Colonic mucosa (tissue), 4 donors: ENCODE measurements at regions not wholly inside any gene's neighbourhood (a gene's known extent, or its start where the extent isn't known, plus 50 kb on each side); places are given as distances from the start of the nearest gene placed in this dataset.

Experiments
- DNase-seq: peaks from one replicate; pipeline ENCODE4 v3.0.0-alpha.2; 2020
- H3K27ac ChIP-seq: fragments of 200-600 bp; one replicate; pipeline ENCODE4 v1.8.0; 2021
- H3K27me3 ChIP-seq: fragments of 200-600 bp; one replicate; pipeline ENCODE4 v1.8.0; 2021
- H3K36me3 ChIP-seq: fragments of 200-600 bp; one replicate; pipeline ENCODE4 v1.8.0; 2021
- H3K4me1 ChIP-seq: fragments of 200-600 bp; one replicate; pipeline ENCODE4 v1.8.0; 2021; ENCODE audit warnings: mild to moderate bottlenecking
- H3K4me3 ChIP-seq: fragments of 200-600 bp; one replicate; pipeline ENCODE4 v1.8.0; 2021
- H3K9ac ChIP-seq, 2 donors: one replicate each; pipeline ENCODE4 v1.7.0; 2013; ENCODE audit warnings: control low read depth in 2 of 2, low read depth in 2 of 2, low read length in 2 of 2
- H3K9me3 ChIP-seq: fragments of 200-600 bp; one replicate; pipeline ENCODE4 v1.8.0; 2021
- intact Hi-C: fragments of 100-400 bp; cut with DNase I; formaldehyde crosslinking; loops from one replicate; pipeline ENCODE4 v1.14.1; 2022
- TF ChIP-seq, protein P1 (sequence below): fragments of 200-600 bp; IDR thresholded peaks from one replicate; pipeline ENCODE4 v1.8.0; 2022; ENCODE audit warnings: antibody characterized with exemption, mild to moderate bottlenecking
- donor health status: healthy.
- donor health status: DM: no; HTN: no; CAD: no.
- donor health status: DM: no; HTN: no; CAD: no.

DNA sequence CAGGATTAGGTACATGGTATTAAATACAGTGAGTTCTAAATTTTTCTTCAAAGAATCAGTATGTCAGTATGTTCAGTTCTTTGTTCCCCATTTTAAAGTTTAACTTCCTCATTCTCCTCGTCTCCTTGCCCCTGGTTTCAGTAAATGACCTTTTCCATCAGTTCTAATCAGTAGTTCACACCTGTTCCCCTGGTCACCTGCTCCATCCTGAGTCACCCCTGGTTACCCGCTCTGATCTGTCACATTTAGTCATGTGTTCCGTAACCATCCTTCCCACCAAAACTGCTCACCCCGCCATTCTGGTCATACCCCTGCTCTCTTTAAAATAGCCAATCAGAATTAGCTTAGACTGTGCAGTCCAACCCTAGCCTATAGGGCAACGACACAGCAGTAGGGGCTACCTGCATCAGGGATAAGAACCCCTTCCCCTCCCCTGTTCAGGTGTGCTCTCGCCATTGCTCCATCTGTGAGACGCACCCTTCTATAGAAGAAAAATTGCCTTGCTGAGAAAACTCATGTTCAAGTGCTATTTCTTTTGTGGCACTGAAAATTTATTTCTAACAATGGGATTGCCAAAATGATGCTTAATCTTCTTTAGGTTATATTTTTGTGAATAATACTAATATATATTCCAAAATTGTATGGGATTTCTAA is 181.3 kb downstream of the OR13H1 start:
- H3K9me3 ChIP-seq: no peaks in the 10 kb centered on the region
- H3K4me3 ChIP-seq: no peak overlapping the region
- intact Hi-C loops: no loop called here
- H3K4me1 ChIP-seq: no peaks in the 10 kb centered on the region
- no peak overlapping the region for H3K27ac ChIP-seq
- TF ChIP-seq, protein P1, sequence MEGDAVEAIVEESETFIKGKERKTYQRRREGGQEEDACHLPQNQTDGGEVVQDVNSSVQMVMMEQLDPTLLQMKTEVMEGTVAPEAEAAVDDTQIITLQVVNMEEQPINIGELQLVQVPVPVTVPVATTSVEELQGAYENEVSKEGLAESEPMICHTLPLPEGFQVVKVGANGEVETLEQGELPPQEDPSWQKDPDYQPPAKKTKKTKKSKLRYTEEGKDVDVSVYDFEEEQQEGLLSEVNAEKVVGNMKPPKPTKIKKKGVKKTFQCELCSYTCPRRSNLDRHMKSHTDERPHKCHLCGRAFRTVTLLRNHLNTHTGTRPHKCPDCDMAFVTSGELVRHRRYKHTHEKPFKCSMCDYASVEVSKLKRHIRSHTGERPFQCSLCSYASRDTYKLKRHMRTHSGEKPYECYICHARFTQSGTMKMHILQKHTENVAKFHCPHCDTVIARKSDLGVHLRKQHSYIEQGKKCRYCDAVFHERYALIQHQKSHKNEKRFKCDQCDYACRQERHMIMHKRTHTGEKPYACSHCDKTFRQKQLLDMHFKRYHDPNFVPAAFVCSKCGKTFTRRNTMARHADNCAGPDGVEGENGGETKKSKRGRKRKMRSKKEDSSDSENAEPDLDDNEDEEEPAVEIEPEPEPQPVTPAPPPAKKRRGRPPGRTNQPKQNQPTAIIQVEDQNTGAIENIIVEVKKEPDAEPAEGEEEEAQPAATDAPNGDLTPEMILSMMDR: no peak
- no peak overlapping the region for H3K9ac ChIP-seq
- H3K36me3 ChIP-seq: no peaks in the 10 kb centered on the region
- DNase-seq: no peak
- peaks cover 5% of the 10 kb centered on the region for H3K27me3 ChIP-seq

DNA sequence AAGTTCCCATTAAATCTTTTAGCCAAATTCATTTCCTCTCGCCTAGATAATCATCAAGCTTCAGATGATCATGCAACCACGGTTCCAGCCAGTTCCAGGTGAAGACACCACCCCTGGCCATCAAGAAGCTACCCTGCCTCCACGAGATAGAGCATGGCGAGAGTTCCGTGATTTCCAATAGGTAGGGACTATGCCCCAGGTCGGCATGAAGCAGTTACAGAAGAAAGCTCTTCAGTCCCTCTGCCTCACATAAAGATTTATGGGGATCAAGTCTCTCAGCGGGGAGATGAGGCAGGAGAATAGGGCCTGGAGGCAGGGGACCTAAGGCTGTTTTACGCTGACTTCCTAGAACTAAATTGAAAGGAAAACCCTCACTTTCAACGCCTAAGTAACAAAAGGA is 183.9 kb downstream of the OR13H1 start:
- Histone ChIP-seq H3K27ac (no peak overlapping the region), H3K4me3 (peak overlapping the region; percentile 42)
- DNase-seq: no peak

DNA sequence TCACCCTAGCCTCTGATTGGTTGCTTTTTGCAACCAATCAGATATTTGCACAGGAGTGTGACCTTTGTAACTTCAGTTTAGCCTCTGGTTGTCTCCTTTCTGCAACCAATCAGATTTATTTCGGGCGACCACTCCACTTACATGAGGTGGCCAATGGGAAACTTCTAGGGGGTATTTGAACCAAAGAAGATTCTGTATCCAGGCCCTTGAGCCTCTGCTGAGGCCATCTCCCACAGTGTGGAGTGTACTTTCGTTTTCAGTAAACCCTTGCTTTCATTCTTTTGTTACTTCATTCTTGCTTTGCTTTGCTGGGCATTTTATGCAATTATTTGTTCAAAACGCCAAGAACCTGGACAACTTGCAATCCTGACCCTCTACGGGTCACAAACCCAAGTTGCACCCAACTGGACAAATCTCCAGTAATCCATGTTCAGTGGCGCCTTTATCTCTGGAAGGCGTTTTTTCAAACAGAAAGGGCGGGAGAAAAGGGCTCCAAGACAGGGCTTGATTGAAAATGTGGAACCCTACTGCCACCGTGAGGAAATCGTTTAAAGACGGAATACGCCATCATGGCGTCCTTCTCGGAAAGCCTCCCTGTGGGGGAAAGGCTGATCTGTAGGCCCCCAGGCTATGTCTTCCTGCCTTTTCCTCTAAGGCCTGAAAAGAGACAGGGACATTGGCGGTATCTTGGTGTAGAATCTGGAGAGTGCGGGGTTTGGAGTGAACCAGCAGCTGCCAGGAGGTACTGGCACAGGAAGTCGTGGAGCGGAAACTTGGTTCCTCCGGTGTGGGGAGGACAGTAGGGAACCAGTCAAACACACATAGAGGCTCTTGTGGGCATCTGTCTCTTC is 184.6 kb downstream of the OR13H1 start:
- no peaks in the 10 kb centered on the region for H3K9me3 ChIP-seq
- intact Hi-C loops: no loop called here
- H3K27me3 ChIP-seq: peaks cover 5% of the 10 kb centered on the region
- H3K9ac ChIP-seq: peak overlapping the region; percentile 13 to 66
- DNase-seq: peak; percentile 92
- H3K27ac ChIP-seq: peak overlapping the region; percentile 74
- TF ChIP-seq, protein P1: peak; percentile 49
- H3K4me1 ChIP-seq: no peaks in the 10 kb centered on the region
- peak overlapping the region; percentile 42 for H3K4me3 ChIP-seq
- H3K36me3 ChIP-seq: no peaks in the 10 kb centered on the region

More for the DNA sequence above, 183.9 kb downstream of the OR13H1 start:
- TF ChIP-seq, protein P1: no peak
- no peaks in the 10 kb centered on the region for H3K9me3 ChIP-seq
- no peaks in the 10 kb centered on the region for H3K4me1 ChIP-seq
- intact Hi-C loops: no loop called here
- no peaks in the 10 kb centered on the region for H3K36me3 ChIP-seq
- no peak overlapping the region for H3K9ac ChIP-seq
- H3K27me3 ChIP-seq: peaks cover 5% of the 10 kb centered on the region

DNA sequence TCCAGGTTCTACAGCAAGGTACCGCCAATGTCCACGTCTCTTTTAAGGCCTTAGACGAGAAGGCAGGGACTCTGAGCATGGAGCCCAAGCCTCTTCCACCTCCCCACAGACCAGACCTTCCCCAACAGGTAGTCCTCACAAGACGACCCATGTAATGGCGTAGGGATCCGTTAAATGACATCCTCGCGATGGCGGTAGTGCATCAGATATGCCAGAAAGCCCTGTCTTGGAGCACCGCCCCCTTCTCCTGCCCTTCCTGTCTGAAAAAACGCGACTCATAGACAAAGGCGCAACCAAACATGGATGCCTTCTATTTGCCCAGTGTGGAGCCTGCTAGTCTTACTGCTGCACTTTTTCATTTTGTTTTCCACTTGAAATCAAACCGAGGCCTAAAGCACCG is 185.4 kb downstream of the OR13H1 start:
- TF ChIP-seq, protein P1: no peak
- intact Hi-C loops: no loop called here
- Histone ChIP-seq H3K4me3 (peak overlapping the region; percentile 42), H3K36me3 (no peaks in the 10 kb centered on the region), H3K9ac (peak overlapping the region in 1 of 2 donors; percentile 66), H3K4me1 (no peaks in the 10 kb centered on the region), H3K9me3 (no peaks in the 10 kb centered on the region), H3K27ac (peak overlapping the region; percentile 74), H3K27me3 (peaks cover 4% of the 10 kb centered on the region)
- peak; percentile 89 for DNase-seq

DNA sequence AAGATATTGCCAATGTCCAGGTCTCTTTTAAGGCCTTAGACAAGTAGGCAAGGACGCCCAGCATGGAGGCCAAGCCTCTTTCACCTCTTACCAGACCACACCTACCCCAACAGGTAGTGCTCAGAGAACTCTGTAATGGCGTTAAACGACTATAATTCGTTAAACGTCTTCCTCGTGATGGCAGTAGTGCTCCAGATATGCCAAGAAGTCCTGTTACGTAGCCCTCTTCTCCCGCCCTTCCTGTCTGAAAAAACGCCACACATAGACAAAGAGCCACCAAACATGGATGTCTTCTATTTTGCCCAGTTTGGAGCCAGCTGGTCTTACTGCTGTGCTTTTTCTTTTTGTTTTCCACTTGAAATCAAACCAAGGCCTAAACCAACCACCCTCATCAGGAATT is 190.7 kb downstream of the OR13H1 start:
- intact Hi-C loops: no loop called here
- peak; percentile 89 for DNase-seq

More for the DNA sequence above, 190.7 kb downstream of the OR13H1 start:
- H3K36me3 ChIP-seq: no peaks in the 10 kb centered on the region
- H3K9me3 ChIP-seq: no peaks in the 10 kb centered on the region
- H3K27me3 ChIP-seq: no peaks in the 10 kb centered on the region
- H3K9ac ChIP-seq: no peak overlapping the region
- no peak overlapping the region for H3K4me3 ChIP-seq
- H3K27ac ChIP-seq: no peak overlapping the region
- TF ChIP-seq, protein P1: peak; percentile 17
- H3K4me1 ChIP-seq: no peaks in the 10 kb centered on the region
